ENCODE measurements at regions not wholly inside any gene's neighbourhood (a gene's known extent, or its start where the extent isn't known, plus 50 kb on each side); places are given as distances from the start of the nearest gene placed in this dataset.

DNA sequence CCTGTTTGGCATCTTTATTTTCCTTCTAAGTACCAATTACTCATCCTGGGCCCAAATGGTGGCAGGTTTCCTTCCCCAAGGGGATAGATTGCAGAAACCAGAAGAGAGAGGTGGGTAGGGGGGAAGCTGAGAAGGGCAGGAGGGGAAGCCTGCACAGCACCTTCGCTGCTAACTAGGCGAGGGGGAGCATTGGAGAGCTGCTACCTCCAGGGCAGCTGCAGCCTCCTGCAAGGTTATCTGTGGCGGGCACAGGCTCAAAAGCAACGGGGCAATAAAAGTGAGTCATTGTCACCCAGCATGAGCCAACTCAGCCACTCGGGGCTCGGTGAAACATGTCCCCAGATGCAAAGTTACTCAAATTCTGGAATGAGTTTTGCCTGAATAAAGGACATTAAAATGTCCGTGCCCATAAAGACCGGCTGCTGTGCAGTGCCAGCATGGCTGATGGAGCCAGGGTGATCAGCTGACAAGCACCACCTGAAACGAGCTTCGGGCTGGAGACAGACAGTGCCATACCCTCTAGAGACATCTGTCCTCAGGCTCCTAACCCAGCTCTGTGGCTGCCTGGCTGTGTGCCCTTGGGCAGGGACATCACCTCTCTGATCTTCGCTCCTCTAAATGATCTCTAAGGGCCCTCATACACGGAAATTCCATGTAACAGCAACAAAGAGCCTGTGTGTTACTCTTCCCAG lies 68.1 kb upstream of the GRIN2A start:
- TF ChIP-seq, protein P1, sequence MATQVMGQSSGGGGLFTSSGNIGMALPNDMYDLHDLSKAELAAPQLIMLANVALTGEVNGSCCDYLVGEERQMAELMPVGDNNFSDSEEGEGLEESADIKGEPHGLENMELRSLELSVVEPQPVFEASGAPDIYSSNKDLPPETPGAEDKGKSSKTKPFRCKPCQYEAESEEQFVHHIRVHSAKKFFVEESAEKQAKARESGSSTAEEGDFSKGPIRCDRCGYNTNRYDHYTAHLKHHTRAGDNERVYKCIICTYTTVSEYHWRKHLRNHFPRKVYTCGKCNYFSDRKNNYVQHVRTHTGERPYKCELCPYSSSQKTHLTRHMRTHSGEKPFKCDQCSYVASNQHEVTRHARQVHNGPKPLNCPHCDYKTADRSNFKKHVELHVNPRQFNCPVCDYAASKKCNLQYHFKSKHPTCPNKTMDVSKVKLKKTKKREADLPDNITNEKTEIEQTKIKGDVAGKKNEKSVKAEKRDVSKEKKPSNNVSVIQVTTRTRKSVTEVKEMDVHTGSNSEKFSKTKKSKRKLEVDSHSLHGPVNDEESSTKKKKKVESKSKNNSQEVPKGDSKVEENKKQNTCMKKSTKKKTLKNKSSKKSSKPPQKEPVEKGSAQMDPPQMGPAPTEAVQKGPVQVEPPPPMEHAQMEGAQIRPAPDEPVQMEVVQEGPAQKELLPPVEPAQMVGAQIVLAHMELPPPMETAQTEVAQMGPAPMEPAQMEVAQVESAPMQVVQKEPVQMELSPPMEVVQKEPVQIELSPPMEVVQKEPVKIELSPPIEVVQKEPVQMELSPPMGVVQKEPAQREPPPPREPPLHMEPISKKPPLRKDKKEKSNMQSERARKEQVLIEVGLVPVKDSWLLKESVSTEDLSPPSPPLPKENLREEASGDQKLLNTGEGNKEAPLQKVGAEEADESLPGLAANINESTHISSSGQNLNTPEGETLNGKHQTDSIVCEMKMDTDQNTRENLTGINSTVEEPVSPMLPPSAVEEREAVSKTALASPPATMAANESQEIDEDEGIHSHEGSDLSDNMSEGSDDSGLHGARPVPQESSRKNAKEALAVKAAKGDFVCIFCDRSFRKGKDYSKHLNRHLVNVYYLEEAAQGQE (IDR thresholded peaks at IDR 0.05; ENCODE audit: low read depth, low read length) = no peak
- TF ChIP-seq FOXM1 (IDR thresholded peaks at IDR 0.05; ENCODE audit: low read depth) (no peak), TCF12 (IDR thresholded peaks at IDR 0.05) (no peak), YY1 (IDR thresholded peaks at IDR 0.05; ENCODE audit: low read depth) (no peak), SIN3A (IDR thresholded peaks at IDR 0.05; ENCODE audit: borderline replicate concordance, low read depth, low read length) (no peak), NFIC (IDR thresholded peaks at IDR 0.05; ENCODE audit: borderline replicate concordance) (no peak), POLR2AphosphoS5 (IDR thresholded peaks at IDR 0.05; ENCODE audit: low read depth, low read length) (no peak), EP300 (IDR thresholded peaks at IDR 0.05; ENCODE audit: borderline replicate concordance in 1 of 2, low read depth in 1 of 2, low read length in 1 of 2) (no peak), JUND (IDR thresholded peaks at IDR 0.05) (no peak), MEF2A (IDR thresholded peaks at IDR 0.05; ENCODE audit: borderline replicate concordance, low read depth) (no peak), SMC3 (IDR thresholded peaks at IDR 0.05; ENCODE audit: low read depth, low read length) (no peak), NRF1 (IDR thresholded peaks at IDR 0.05; ENCODE audit: low read depth, low read length) (no peak), RAD21 (IDR thresholded peaks at IDR 0.05; ENCODE audit: low read length) (no peak), TAF1 (IDR thresholded peaks at IDR 0.05; ENCODE audit: borderline replicate concordance, low read depth, low read length) (no peak), GABPA (IDR thresholded peaks at IDR 0.05; ENCODE audit: low read depth) (no peak), RFX5 (IDR thresholded peaks at IDR 0.05; ENCODE audit: low read length) (no peak), ELF1 (IDR thresholded peaks at IDR 0.05) (no peak)
- TF ChIP-seq, protein P2, sequence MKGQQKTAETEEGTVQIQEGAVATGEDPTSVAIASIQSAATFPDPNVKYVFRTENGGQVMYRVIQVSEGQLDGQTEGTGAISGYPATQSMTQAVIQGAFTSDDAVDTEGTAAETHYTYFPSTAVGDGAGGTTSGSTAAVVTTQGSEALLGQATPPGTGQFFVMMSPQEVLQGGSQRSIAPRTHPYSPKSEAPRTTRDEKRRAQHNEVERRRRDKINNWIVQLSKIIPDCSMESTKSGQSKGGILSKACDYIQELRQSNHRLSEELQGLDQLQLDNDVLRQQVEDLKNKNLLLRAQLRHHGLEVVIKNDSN (IDR thresholded peaks at IDR 0.05; ENCODE audit: borderline replicate concordance, low read depth) = no peak
- TF ChIP-seq, protein P3, sequence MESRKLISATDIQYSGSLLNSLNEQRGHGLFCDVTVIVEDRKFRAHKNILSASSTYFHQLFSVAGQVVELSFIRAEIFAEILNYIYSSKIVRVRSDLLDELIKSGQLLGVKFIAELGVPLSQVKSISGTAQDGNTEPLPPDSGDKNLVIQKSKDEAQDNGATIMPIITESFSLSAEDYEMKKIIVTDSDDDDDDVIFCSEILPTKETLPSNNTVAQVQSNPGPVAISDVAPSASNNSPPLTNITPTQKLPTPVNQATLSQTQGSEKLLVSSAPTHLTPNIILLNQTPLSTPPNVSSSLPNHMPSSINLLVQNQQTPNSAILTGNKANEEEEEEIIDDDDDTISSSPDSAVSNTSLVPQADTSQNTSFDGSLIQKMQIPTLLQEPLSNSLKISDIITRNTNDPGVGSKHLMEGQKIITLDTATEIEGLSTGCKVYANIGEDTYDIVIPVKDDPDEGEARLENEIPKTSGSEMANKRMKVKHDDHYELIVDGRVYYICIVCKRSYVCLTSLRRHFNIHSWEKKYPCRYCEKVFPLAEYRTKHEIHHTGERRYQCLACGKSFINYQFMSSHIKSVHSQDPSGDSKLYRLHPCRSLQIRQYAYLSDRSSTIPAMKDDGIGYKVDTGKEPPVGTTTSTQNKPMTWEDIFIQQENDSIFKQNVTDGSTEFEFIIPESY (IDR thresholded peaks at IDR 0.05; ENCODE audit: borderline replicate concordance, low read depth) = no peak
- TF ChIP-seq, protein P4, sequence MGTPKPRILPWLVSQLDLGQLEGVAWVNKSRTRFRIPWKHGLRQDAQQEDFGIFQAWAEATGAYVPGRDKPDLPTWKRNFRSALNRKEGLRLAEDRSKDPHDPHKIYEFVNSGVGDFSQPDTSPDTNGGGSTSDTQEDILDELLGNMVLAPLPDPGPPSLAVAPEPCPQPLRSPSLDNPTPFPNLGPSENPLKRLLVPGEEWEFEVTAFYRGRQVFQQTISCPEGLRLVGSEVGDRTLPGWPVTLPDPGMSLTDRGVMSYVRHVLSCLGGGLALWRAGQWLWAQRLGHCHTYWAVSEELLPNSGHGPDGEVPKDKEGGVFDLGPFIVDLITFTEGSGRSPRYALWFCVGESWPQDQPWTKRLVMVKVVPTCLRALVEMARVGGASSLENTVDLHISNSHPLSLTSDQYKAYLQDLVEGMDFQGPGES (IDR thresholded peaks at IDR 0.05; ENCODE audit: low read depth, low read length) = no peak
- no peaks in the 10 kb centered on the region for H3K79me2 ChIP-seq (ENCODE audit: insufficient read depth)
- H3K4me1 ChIP-seq (ENCODE audit: control insufficient read depth in 1 of 2, insufficient read depth in 2 of 2, low read depth in 1 of 2, low read length in 1 of 2) = no peaks in the 10 kb centered on the region; a peak in 1 of 4 replicates
- no peak overlapping the region for H3K9ac ChIP-seq
- ChIA-PET CTCF (interaction anchor here (4.0 kb wide), 1 partner anchor 259 kb away, joined by 15 read pairs; no protein-coding TSS in a partner anchor), POLR2A (no interaction called here)
- H3K4me3 ChIP-seq (ENCODE audit: low read depth in 2 of 2, low read length in 1 of 2) = no peak overlapping the region
- no peaks in the 10 kb centered on the region for H4K20me1 ChIP-seq (ENCODE audit: insufficient read depth)
- 18% methylated on average over 11 of the region's 12 CpGs for WGBS (ENCODE audit: low lambda C conversion rate)
- no peaks in the 10 kb centered on the region for H3K9me2 ChIP-seq
- no peak overlapping the region for H2AFZ ChIP-seq (ENCODE audit: low read depth)
- H3K27me3 ChIP-seq (ENCODE audit: insufficient read depth) = no peaks in the 10 kb centered on the region
- DNase-seq = no peak
- no peak overlapping the region for H3K27ac ChIP-seq (ENCODE audit: low read depth in 2 of 2, low read length in 1 of 2)
- no peaks in the 10 kb centered on the region for H3K36me3 ChIP-seq (replicated peaks in 1 of 2; ENCODE audit: control insufficient read depth in 1 of 2, insufficient read depth in 2 of 2, low read length in 1 of 2)
- H3K4me2 ChIP-seq = no peak overlapping the region
- H3K9me3 ChIP-seq = no peaks in the 10 kb centered on the region
- no peaks in the 10 kb centered on the region for H3F3A ChIP-seq (replicated peaks; ENCODE audit: insufficient read depth)
